ENCODE measurements at regions not wholly inside any gene's neighbourhood (a gene's known extent, or its start where the extent isn't known, plus 50 kb on each side); places are given as distances from the start of the nearest gene placed in this dataset.

GRCh38 chr2:175872721-175873120, 129.3 kb downstream of the LNPK start:
- TF ChIP-seq FOXM1 (IDR thresholded peaks at IDR 0.05; ENCODE audit: borderline replicate concordance, low read depth) (no peak), CEBPB (IDR thresholded peaks at IDR 0.05) (no peak), CREB1 (IDR thresholded peaks at IDR 0.05; ENCODE audit: low read depth) (no peak), RAD21 (IDR thresholded peaks at IDR 0.05; ENCODE audit: low read depth) (no peak), TCF12 (IDR thresholded peaks at IDR 0.05; ENCODE audit: low read depth) (no peak), EP300 (IDR thresholded peaks at IDR 0.05; ENCODE audit: borderline replicate concordance) (no peak), TEAD4 (IDR thresholded peaks at IDR 0.05) (no peak), EGR1 (IDR thresholded peaks at IDR 0.05) (no peak), MAX (IDR thresholded peaks at IDR 0.05) (no peak), TAF1 (IDR thresholded peaks at IDR 0.05; ENCODE audit: low read depth) (no peak), NFIC (IDR thresholded peaks at IDR 0.05) (no peak), USF1 (IDR thresholded peaks at IDR 0.05) (no peak), ZBTB7A (IDR thresholded peaks at IDR 0.05; ENCODE audit: low read depth) (no peak), YY1 (IDR thresholded peaks at IDR 0.05; ENCODE audit: low read depth) (no peak)
- TF ChIP-seq, protein P1, sequence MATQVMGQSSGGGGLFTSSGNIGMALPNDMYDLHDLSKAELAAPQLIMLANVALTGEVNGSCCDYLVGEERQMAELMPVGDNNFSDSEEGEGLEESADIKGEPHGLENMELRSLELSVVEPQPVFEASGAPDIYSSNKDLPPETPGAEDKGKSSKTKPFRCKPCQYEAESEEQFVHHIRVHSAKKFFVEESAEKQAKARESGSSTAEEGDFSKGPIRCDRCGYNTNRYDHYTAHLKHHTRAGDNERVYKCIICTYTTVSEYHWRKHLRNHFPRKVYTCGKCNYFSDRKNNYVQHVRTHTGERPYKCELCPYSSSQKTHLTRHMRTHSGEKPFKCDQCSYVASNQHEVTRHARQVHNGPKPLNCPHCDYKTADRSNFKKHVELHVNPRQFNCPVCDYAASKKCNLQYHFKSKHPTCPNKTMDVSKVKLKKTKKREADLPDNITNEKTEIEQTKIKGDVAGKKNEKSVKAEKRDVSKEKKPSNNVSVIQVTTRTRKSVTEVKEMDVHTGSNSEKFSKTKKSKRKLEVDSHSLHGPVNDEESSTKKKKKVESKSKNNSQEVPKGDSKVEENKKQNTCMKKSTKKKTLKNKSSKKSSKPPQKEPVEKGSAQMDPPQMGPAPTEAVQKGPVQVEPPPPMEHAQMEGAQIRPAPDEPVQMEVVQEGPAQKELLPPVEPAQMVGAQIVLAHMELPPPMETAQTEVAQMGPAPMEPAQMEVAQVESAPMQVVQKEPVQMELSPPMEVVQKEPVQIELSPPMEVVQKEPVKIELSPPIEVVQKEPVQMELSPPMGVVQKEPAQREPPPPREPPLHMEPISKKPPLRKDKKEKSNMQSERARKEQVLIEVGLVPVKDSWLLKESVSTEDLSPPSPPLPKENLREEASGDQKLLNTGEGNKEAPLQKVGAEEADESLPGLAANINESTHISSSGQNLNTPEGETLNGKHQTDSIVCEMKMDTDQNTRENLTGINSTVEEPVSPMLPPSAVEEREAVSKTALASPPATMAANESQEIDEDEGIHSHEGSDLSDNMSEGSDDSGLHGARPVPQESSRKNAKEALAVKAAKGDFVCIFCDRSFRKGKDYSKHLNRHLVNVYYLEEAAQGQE (IDR thresholded peaks at IDR 0.05; ENCODE audit: low read depth), result no peak

GRCh38 chr2:175872005-175872348, 130.1 kb downstream of the LNPK start:
- TF ChIP-seq TAF1 (IDR thresholded peaks at IDR 0.05; ENCODE audit: low read depth) (no peak), CREB1 (IDR thresholded peaks at IDR 0.05; ENCODE audit: low read depth) (no peak), NFIC (IDR thresholded peaks at IDR 0.05) (no peak), TCF12 (IDR thresholded peaks at IDR 0.05; ENCODE audit: low read depth) (no peak), USF1 (IDR thresholded peaks at IDR 0.05) (no peak), TEAD4 (IDR thresholded peaks at IDR 0.05) (no peak), FOXM1 (IDR thresholded peaks at IDR 0.05; ENCODE audit: borderline replicate concordance, low read depth) (no peak)

DNA sequence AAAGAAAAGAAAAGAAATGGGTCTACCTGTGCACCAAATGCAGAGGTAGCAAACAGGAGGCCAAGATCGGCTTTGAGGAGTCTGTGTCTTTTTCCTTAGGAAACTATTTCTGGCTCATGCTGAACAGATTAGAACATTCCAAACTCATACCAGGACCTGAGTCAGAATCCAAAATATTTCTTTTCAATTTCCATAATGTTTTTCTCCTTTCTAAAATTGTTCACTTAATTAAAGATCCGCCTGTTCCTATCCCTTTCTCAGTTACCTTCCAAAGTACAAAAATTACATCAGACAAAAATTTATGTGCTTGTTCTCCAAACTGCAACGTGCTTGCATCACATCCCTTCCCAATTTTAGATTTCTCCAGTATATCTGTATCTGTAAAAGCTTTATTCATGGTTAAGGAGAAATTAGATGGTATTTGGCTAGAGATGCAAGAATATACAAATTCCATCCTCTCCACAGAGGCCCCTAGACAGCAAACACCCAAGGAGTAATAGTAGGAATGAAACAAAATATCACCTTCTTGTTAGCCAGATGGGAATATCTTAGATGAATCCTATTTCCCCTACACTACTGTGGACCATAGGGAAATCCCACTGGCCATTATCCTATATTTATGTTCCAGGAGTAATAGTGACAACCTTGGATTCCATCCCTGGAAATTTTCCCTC, 130.6 kb downstream of the LNPK start:
- TF ChIP-seq FOXM1 (IDR thresholded peaks at IDR 0.05; ENCODE audit: borderline replicate concordance, low read depth) (no peak), CEBPB (IDR thresholded peaks at IDR 0.05) (no peak), EGR1 (IDR thresholded peaks at IDR 0.05) (no peak), NFIC (IDR thresholded peaks at IDR 0.05) (no peak), RAD21 (IDR thresholded peaks at IDR 0.05; ENCODE audit: low read depth) (no peak), ZBTB7A (IDR thresholded peaks at IDR 0.05; ENCODE audit: low read depth) (no peak), USF1 (IDR thresholded peaks at IDR 0.05) (no peak), MAX (IDR thresholded peaks at IDR 0.05) (no peak), CREB1 (IDR thresholded peaks at IDR 0.05; ENCODE audit: low read depth) (no peak), YY1 (IDR thresholded peaks at IDR 0.05; ENCODE audit: low read depth) (no peak), TCF12 (IDR thresholded peaks at IDR 0.05; ENCODE audit: low read depth) (no peak), TEAD4 (IDR thresholded peaks at IDR 0.05) (no peak), EP300 (IDR thresholded peaks at IDR 0.05; ENCODE audit: borderline replicate concordance) (no peak), TAF1 (IDR thresholded peaks at IDR 0.05; ENCODE audit: low read depth) (no peak)
- TF ChIP-seq, protein P1 (IDR thresholded peaks at IDR 0.05; ENCODE audit: low read depth), result no peak

DNA sequence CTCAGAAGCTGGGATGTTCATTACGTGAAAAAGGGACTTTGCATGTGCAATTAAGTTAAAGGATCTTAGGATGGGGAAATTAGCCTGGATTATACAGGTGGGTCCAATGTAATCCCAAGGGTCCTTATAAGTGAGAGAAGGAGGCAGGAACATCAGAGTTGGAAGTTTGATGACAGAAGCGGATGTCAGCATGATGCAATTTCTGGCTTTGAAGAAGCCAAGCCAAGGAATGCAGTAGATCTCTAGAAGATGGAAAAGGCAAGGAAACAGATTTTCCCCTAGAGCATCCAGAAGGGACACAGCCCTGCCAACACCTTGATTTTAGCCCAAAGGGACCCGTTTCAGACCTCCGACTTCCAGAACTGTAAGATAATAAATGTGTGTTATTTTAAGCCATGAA, 136.4 kb downstream of the LNPK start:
- TF ChIP-seq EP300 (IDR thresholded peaks at IDR 0.05; ENCODE audit: borderline replicate concordance) (no peak), TEAD4 (IDR thresholded peaks at IDR 0.05) (no peak), MAX (IDR thresholded peaks at IDR 0.05) (no peak), CREB1 (IDR thresholded peaks at IDR 0.05; ENCODE audit: low read depth) (no peak), TAF1 (IDR thresholded peaks at IDR 0.05; ENCODE audit: low read depth) (no peak), USF1 (IDR thresholded peaks at IDR 0.05) (no peak), RAD21 (IDR thresholded peaks at IDR 0.05; ENCODE audit: low read depth) (no peak), TCF12 (IDR thresholded peaks at IDR 0.05; ENCODE audit: low read depth) (no peak), FOXM1 (IDR thresholded peaks at IDR 0.05; ENCODE audit: borderline replicate concordance, low read depth) (no peak), EGR1 (IDR thresholded peaks at IDR 0.05) (no peak), YY1 (IDR thresholded peaks at IDR 0.05; ENCODE audit: low read depth) (no peak)
- TF ChIP-seq, protein P1 (IDR thresholded peaks at IDR 0.05; ENCODE audit: low read depth), result no peak
